Ectodermal cell (in vitro differentiated cells): ENCODE measurements at regions not wholly inside any gene's neighbourhood (a gene's known extent, or its start where the extent isn't known, plus 50 kb on each side); places are given as distances from the start of the nearest gene placed in this dataset.
"Not testable (repeated sequence)": the region's sequence is repeated elsewhere in the genome, so short reads cannot be mapped to it uniquely, and the experiment has no call there.

Experiments
- H3K27ac ChIP-seq: 2 replicates; pipeline ENCODE4 v1.7.0; 2013; ENCODE audit warnings: mild to moderate bottlenecking, low read depth, low read length; ENCODE audit not compliant: insufficient read depth, poor library complexity, severe bottlenecking
- H3K27me3 ChIP-seq: 2 replicates; pipeline ENCODE4 v1.7.0; 2013; ENCODE audit warnings: mild to moderate bottlenecking, low read length; ENCODE audit not compliant: insufficient read depth, control insufficient read depth, poor library complexity, severe bottlenecking
- H3K36me3 ChIP-seq: one replicate; pipeline ENCODE4 v1.7.0; 2013; ENCODE audit warnings: low read length; ENCODE audit not compliant: control insufficient read depth, insufficient read depth
- H3K4me1 ChIP-seq: one replicate; pipeline ENCODE4 v1.7.0; 2013; ENCODE audit warnings: low read length; ENCODE audit not compliant: control insufficient read depth, insufficient read depth
- H3K4me3 ChIP-seq: 2 replicates; pipeline ENCODE4 v1.7.0; 2013; ENCODE audit warnings: low read depth, low read length, control low read depth; ENCODE audit not compliant: insufficient read depth
- H3K9me3 ChIP-seq: 2 replicates; pipeline ENCODE4 v1.7.0; 2013; ENCODE audit warnings: mild to moderate bottlenecking, low read length, moderate library complexity; ENCODE audit not compliant: control insufficient read depth
- WGBS, 2 experiments: methylation state at CpG; one replicate each; pipeline ENCODE4 v1.1.7; 2013; ENCODE audit warnings: missing lambda C conversion rate in 2 of 2; 5-methylcytosine and 5-hydroxymethylcytosine counted together

DNA sequence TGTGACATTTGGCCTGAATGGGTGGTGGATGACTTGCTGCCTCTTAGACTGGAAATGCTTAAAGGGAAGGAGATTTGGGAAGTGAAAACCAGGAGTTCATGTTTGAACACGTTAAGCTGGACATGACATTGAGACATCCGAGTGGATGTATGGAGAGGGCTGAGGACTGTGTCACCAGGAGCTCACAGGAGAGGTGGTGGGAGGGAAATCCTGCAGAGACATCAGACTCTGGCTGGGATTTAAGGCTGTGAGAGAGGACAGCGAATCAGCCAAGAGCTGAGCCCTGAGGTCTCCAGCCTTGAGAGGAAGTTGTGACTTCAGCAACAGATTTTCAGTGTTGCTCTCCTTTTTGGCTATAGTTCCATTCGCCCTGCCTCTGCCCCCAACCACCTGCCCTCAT, 432.5 kb upstream of the SPATA31A3 start:
- not testable (repeated sequence) for H3K4me3 ChIP-seq, H3K4me1 ChIP-seq, H3K27ac ChIP-seq, H3K9me3 ChIP-seq, H3K27me3 ChIP-seq, H3K36me3 ChIP-seq
- WGBS, 2 experiments: no CpG with 5 or more reads among the region's 4 CpGs

DNA sequence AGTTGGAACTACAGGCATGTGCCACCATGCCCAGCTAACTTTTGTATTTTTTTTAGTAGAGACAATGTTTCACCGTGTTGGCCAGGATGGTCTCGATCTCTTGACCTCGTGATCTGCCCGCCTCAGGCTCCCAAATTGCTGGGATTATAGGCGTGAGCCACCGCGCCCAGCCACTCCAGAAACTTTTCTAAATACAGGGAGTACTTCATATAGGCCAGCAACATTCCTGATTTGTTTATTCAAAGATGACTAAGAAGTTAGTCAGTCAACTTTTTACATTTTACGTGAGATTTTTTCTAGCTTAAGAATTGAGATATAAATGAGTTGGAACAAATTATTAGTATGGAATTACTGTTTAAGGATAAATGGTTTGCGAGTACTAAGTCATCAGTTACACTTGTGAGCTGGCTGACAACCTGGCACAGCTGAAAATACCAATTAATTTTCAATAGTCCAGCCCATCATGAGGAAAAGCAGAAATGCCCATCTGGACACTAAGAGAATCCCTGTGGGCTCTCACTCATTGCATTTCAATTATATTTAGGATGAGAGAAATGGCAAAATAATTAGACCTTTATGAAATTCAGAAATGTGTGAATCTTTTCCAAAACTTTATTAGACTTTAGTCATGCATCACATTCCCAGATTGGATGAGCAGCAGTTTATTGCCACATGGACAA, 430.8 kb upstream of the SPATA31A3 start:
- not testable (repeated sequence) for H3K27me3 ChIP-seq, H3K4me3 ChIP-seq, H3K36me3 ChIP-seq, H3K27ac ChIP-seq, H3K9me3 ChIP-seq, H3K4me1 ChIP-seq
- WGBS, 2 experiments: 67 to 100% methylated on average over 1 of the region's 9 CpGs

DNA sequence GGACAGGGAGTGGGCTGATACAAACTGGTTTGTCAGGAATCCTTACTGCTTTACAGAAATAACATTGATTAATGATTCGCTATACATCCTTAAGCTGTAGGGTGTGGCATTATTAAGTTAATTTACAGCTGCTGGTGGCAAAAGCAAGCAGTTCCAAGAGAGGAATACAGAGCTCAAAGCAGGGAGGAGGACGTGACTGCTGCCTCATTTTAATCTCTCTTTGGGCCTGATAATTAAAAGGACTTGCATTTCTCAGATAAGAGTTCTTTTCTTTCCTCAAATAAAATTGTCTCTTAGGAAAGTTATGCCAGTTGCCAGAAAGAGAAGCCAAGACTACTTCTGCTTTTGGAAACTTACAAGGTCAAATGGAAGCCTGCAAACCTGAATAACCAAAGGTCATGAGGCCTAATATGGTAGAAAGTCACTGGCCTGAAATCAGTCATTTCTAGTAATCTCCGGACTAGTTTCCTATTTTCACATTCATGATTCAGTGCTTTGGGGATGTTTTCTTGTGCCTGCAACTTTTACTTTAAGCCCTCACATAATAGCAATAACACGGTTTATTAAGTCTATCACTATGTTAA, 426.2 kb upstream of the SPATA31A3 start:
- H3K27me3 ChIP-seq, H3K27ac ChIP-seq: not testable (repeated sequence)
- no CpG with 5 or more reads among the region's 4 CpGs for whole genome bisulfite sequencing, 2 experiments

DNA sequence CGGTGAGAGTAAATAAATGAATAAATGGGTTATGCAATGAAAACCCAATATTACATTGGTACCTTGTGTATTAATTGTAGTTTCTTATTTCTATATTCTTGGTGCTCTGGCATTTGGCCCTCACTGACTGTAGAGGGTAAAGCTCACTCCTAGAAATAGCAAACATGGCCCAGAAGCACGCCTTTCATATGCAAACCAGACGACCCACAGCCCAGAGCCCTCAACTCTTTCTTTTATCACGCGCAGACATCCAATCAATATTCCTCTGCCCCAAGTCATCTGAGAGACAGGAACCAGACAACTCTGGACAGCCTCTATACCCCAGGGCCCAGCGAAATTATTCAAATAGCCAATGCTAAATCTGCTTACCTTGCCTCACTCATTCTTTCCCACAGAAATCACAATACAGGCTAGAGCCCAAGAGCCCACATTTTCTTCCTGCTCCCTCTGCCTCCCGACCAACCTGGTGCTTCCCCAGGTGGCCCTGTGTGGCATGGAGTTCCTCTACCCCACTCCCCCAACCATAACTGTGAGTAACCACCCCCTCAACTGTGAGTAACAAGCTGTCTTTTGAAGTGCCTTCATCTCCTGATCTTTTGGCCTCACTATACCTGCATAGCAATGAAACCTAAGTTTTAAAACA, 425.1 kb upstream of the SPATA31A3 start:
- H3K27ac ChIP-seq, H3K9me3 ChIP-seq, H3K4me3 ChIP-seq, H3K27me3 ChIP-seq, H3K36me3 ChIP-seq, H3K4me1 ChIP-seq: not testable (repeated sequence)
- WGBS, 2 experiments: no CpG with 5 or more reads among the region's 7 CpGs

More for the DNA sequence above, 426.2 kb upstream of the SPATA31A3 start:
- not testable (repeated sequence) for H3K4me1 ChIP-seq, H3K36me3 ChIP-seq, H3K9me3 ChIP-seq, H3K4me3 ChIP-seq

DNA sequence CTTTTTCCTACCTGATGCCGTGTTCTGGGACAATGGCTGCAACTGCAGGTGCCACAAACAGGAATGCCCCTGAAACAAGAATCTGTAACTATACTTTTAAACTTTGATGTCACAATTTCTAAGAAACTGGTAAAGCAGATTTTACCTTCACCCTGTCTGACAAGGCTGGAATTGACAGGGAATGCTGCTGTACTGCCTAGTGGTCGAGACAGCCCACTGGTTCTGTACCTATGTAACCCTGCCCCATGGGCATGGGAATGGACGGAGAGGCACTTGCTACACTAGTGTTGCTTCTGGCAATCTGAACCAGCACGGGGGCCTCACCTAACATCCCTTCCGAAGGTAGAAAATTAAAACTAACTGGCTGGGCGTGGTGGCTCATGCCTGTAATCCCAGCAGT, 424.3 kb upstream of the SPATA31A3 start:
- not testable (repeated sequence) for H3K4me3 ChIP-seq, H3K27me3 ChIP-seq, H3K36me3 ChIP-seq, H3K9me3 ChIP-seq, H3K27ac ChIP-seq, H3K4me1 ChIP-seq
- 93 to 100% methylated on average over 1 of the region's 6 CpGs for WGBS, 2 experiments

GRCh38 chr9:67410606-67411220, 418.4 kb upstream of the SPATA31A3 start:
- not testable (repeated sequence) for H3K36me3 ChIP-seq, H3K4me1 ChIP-seq, H3K4me3 ChIP-seq, H3K9me3 ChIP-seq, H3K27ac ChIP-seq, H3K27me3 ChIP-seq
- whole genome bisulfite sequencing, 2 experiments: 33 to 56% methylated on average over 1 of the region's 7 CpGs

DNA sequence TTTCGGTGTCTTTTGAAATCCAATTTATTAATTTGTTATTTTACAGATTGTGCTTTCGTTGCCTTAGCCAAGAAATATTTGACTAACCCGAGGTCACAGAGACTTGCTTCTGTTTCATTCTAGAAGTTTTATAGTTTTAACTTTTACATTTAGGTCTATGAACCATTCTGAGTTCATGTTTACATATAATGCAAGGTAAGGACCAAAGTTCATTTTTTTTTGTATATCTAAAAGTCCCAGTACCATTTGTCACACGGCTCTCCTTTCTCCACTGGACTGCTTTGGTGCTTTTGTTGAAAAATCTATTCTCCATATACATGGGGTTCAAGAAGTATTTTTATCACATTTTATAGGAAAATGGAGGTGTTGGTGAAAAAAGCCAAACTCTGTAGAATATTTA, 411.4 kb upstream of the SPATA31A3 start:
- H3K9me3 ChIP-seq, H3K36me3 ChIP-seq, H3K27me3 ChIP-seq, H3K4me1 ChIP-seq, H3K27ac ChIP-seq, H3K4me3 ChIP-seq: not testable (repeated sequence)
- no CpG with 5 or more reads among the region's 4 CpGs for WGBS, 2 experiments

DNA sequence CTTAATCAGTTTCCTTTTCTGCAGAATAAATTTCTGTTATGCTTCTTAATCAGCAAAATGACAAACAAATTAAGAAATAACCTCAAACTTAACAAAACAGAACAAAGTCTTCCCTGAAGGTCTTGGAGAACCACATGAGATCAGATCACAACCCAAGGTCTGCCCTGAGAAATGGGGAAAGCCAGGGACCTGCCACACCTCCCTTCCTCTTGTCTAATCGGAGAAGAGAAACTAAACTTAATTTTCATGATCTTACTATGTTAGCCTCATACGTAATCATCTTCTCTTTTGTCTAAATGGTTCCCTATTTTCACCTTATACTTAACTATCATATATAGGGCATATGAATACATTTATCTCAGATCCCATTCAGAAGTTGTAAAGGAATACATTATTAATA, 405.4 kb upstream of the SPATA31A3 start:
- H3K27me3 ChIP-seq, H3K27ac ChIP-seq, H3K4me3 ChIP-seq, H3K4me1 ChIP-seq, H3K36me3 ChIP-seq, H3K9me3 ChIP-seq: not testable (repeated sequence)
- WGBS, 2 experiments: 91 to 100% methylated on average over 1 of the region's 2 CpGs

DNA sequence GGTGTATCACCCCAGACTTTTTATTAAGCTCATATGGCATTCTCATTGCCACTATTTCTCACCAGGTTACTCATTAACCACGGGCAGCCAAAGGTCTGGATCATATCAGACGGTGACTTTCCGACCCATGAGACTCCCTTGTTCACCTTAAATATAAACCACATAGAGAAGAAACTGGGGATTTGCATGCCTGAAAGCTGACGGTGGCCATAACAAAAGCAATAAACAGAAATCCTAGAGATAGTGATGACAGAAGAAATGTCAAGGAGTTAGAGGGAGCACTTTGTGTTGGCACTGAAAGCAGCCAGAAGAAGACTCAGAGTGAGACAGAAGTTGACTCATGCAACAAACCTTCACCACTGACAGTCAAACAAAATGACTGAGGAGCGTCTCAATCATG, 402.4 kb upstream of the SPATA31A3 start:
- no CpG with 5 or more reads among the region's 5 CpGs for WGBS, 2 experiments
- not testable (repeated sequence) for H3K4me1 ChIP-seq, H3K9me3 ChIP-seq, H3K4me3 ChIP-seq, H3K27ac ChIP-seq, H3K27me3 ChIP-seq, H3K36me3 ChIP-seq

- not testable (repeated sequence) for H3K4me1 ChIP-seq, H3K27me3 ChIP-seq, H3K9me3 ChIP-seq, H3K4me3 ChIP-seq, H3K27ac ChIP-seq, H3K36me3 ChIP-seq
- no CpG with 5 or more reads among the region's 4 CpGs for WGBS, 2 experiments
Measured at GRCh38 chr9:67394038-67394437, 401.7 kb upstream of the SPATA31A3 start.
